Coronary artery (tissue), 2 donors: ENCODE measurements at regions not wholly inside any gene's neighbourhood (a gene's known extent, or its start where the extent isn't known, plus 50 kb on each side); places are given as distances from the start of the nearest gene placed in this dataset.

ENCODE experiments used
- DNase-seq: peaks from one replicate; pipeline ENCODE4 v3.0.0-alpha.2; 2017; ENCODE audit warnings: low spot score
- H3K27ac ChIP-seq, 2 donors: fragments of 200-600 bp; sonication (generic); one replicate each; pipeline ENCODE4 v1.5.1; 2016 to 2019
- H3K4me3 ChIP-seq: fragments of 200-600 bp; sonication (generic); 2 replicates; pipeline ENCODE4 v1.5.1; 2016; ENCODE audit warnings: mild to moderate bottlenecking, moderate library complexity
- CTCF ChIP-seq: fragments of 200-600 bp; sonication (generic); IDR thresholded peaks from one replicate; pipeline ENCODE4 v1.5.1; 2019; ENCODE audit warnings: antibody characterized with exemption

- no peak for DNase-seq
- Histone ChIP-seq H3K4me3 (no peak overlapping the region), H3K27ac (no peak overlapping the region)
- TF ChIP-seq CTCF, result no peak
These were observed 90.1 kb downstream of the PXDC1 start for GRCh38 chr6:3661390-3661789.

GRCh38 chr6:3660473-3660872, 91.0 kb downstream of the PXDC1 start:
- no peak for TF ChIP-seq CTCF
- DNase-seq, result no peak
- H3K4me3 ChIP-seq, result no peak overlapping the region
- no peak overlapping the region for H3K27ac ChIP-seq

- no peak for DNase-seq
- TF ChIP-seq CTCF, result no peak
- Histone ChIP-seq H3K4me3 (no peak overlapping the region), H3K27ac (no peak overlapping the region)
These were observed 91.8 kb downstream of the PXDC1 start for GRCh38 chr6:3659748-3660147.

- no peak for TF ChIP-seq CTCF
- no peak overlapping the region for H3K4me3 ChIP-seq
- H3K27ac ChIP-seq, result no peak overlapping the region
- no peak for DNase-seq
These were observed 95.4 kb downstream of the PXDC1 start for GRCh38 chr6:3656076-3656475.

GRCh38 chr6:3654898-3655297, 96.6 kb downstream of the PXDC1 start:
- no peak overlapping the region for H3K4me3 ChIP-seq
- TF ChIP-seq CTCF, result no peak
- H3K27ac ChIP-seq, result no peak overlapping the region
- no peak for DNase-seq

GRCh38 chr6:3654436-3654835, 97.1 kb downstream of the PXDC1 start:
- DNase-seq, result no peak
- H3K4me3 ChIP-seq, result no peak overlapping the region
- H3K27ac ChIP-seq, result no peak overlapping the region
- no peak for TF ChIP-seq CTCF

- H3K27ac ChIP-seq, result no peak overlapping the region
- no peak overlapping the region for H3K4me3 ChIP-seq
- TF ChIP-seq CTCF, result no peak
- DNase-seq, result no peak
These were observed 97.9 kb downstream of the PXDC1 start for GRCh38 chr6:3653528-3654070.
